H7 (cell line): ENCODE measurements at regions not wholly inside any gene's neighbourhood (a gene's known extent, or its start where the extent isn't known, plus 50 kb on each side); places are given as distances from the start of the nearest gene placed in this dataset.
"Not testable (repeated sequence)": the region's sequence is repeated elsewhere in the genome, so short reads cannot be mapped to it uniquely, and the experiment has no call there.

Experiments
- DNase-seq: peaks from one replicate; pipeline ENCODE4 v3.0.0; 2012
- H3K27me3 ChIP-seq: 2 replicates; pipeline ENCODE4 v1.6.0; 2011; ENCODE audit warnings: mild to moderate bottlenecking, low read length; ENCODE audit not compliant: control insufficient read depth, insufficient read depth
- H3K36me3 ChIP-seq: replicated peaks from 2 replicates; pipeline ENCODE4 v1.5.1; 2011; ENCODE audit warnings: low read length; ENCODE audit not compliant: control insufficient read depth, insufficient read depth
- H3K4me3 ChIP-seq: 2 replicates; pipeline ENCODE4 v1.5.1; 2011; ENCODE audit warnings: low read depth, mild to moderate bottlenecking, control low read depth, low read length, moderate library complexity; ENCODE audit not compliant: insufficient read depth

DNA sequence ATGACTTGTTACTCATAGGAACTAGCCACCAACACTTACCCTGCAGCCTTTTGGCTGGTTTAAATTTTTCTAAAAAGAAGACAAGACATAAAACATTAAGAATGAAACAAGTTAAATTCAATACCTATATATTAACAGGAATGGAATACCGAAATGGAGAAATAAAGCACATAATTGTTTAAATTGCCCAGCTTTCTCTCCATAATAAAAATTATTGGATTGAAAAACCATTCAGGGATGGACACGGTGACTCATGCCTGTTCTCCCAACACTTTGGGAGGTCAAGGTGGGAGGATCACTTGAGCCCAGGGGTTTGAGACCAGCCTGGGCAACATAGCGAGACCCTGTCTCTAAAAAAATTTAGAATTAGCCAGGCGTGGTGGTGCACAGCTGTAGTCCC, 179.4 kb upstream of the MKLN1 start:
- DNase-seq: no peak
- no peaks in the 10 kb centered on the region for H3K36me3 ChIP-seq
- no peaks in the 10 kb centered on the region for H3K27me3 ChIP-seq
- no peak overlapping the region for H3K4me3 ChIP-seq

DNA sequence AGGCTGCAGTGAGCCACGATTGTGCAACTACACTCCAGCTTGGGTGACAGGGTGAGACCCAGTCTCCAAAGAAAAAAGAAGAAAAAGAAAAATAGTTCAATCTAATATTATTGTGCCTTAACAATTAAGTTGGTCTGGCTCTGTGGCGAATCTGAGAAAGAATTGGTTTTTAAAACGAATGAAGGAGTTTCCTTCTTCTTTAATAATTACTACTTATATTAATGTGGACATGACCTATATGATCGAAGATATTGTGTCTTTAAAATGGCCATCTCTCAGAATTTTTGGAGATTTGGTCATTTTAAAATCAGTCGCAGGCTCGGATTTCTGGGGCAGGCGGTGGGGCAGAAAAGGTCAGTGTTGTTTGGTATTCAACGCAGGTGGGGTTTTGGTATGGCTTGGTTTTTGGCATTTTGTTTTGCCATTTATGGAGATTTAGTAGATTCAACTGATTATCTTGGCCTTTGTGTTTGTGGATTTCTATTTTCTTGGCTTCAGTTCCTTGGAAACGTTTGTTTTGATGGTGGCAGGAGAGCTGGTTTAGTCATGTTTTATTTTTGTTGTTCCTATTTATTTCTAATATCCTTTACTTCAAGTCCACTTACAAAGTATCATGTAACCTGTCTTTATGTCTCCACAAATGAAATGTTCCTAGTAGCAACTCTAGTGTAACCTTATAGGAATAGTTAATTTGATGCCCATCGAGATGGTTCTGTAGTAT, 178.8 kb upstream of the MKLN1 start:
- Histone ChIP-seq H3K4me3 (no peak overlapping the region), H3K27me3 (no peaks in the 10 kb centered on the region), H3K36me3 (no peaks in the 10 kb centered on the region)
- DNase-seq: no peak

DNA sequence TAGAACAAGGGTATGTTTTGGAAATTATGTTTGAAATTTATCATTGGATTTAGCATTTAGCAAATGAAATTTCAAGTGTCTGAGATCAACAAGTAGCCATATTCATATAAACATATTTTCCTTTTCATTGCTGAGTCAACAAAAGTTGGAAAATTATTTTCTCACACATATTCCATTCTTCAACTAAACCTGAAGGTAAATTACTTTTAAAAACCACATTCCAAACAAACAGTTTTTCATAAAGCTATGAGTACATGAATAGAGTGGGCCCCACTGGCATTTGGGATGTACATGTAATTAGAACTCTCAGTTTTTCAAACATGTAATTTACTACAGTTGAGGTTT, 178.3 kb upstream of the MKLN1 start:
- no peaks in the 10 kb centered on the region for H3K27me3 ChIP-seq
- no peaks in the 10 kb centered on the region for H3K36me3 ChIP-seq
- no peak overlapping the region for H3K4me3 ChIP-seq
- no peak for DNase-seq

DNA sequence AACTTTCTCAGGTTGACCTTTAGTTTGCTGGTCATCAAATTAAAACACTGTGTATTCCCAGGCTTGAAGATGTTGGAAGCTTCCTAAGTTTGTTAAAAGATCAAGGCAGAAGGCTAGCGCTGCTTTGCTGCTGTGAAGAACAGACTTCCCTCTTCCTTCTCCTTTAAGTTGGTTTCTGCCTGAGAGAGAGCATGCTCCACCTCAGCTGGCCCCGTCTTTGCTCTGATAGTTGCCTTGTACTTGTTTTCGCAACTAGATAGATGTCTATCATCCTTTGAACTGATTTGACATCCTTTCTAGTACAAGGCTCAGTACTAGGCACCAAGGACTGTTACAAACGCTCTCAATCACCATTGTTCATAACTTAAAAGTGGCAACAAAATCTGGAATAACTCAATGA, 177.8 kb upstream of the MKLN1 start:
- Histone ChIP-seq H3K36me3 (no peaks in the 10 kb centered on the region), H3K27me3 (no peaks in the 10 kb centered on the region), H3K4me3 (no peak overlapping the region)
- DNase-seq: no peak

DNA sequence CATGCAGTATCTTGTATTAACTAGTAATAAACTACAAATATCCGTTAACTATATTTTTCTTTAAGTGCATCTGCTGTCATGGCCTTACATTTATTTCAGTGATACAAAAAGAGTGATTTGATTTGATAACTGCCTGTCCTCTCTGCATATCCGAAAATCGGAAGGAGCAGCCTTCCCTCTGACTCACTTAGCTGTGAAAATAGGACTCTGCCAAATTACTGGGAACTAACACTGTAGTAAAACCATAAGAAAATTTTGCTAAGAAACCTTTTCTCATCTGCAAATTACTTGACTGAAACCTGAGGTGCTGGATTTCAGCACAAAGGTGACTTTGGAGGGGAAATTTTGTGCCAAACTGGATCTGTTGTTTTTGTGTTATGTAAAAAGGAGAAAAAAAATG, 176.6 kb upstream of the MKLN1 start:
- H3K27me3 ChIP-seq: no peaks in the 10 kb centered on the region
- H3K36me3 ChIP-seq: no peaks in the 10 kb centered on the region
- no peak overlapping the region for H3K4me3 ChIP-seq
- DNase-seq: no peak

DNA sequence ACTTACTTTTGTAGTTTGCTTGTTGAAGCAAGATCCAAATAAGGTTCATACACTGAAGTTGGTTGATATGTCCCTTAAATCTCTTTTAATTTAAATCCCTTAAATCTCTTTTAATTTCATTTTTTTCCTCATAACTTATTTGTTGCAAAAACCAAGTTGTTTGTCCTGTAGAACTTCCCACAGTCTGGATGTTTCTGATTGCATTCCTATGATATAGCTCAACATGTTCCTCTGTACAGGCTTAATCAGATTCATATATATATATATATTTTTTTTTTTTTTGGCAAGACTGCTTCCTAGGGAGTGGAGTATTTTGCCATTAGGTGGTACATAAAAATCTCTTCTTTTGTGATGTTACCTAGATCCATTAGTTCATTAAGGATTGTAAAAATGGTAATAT, 174.9 kb upstream of the MKLN1 start:
- no peak for DNase-seq
- no peak overlapping the region for H3K4me3 ChIP-seq
- no peaks in the 10 kb centered on the region for H3K36me3 ChIP-seq
- H3K27me3 ChIP-seq: no peaks in the 10 kb centered on the region

DNA sequence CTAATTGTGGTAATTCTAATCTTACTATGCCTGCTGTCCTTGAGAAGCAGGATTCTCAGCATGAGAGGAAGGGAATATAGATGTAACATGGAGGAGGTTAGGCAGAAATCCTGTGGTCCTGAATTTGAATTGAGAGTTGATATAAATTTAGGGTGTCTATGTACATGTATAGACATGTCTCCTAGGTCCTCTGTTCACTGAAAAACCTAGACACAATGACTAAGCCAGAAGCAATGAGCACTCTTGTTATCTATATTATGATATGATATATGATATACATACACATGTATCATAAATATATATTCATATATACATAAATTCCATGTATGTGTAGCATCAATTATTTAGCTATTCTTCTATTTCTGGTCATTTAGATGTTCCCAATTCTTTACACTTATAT, 173.3 kb upstream of the MKLN1 start:
- no peak for DNase-seq
- Histone ChIP-seq H3K27me3 (no peaks in the 10 kb centered on the region), H3K4me3 (no peak overlapping the region), H3K36me3 (no peaks in the 10 kb centered on the region)

DNA sequence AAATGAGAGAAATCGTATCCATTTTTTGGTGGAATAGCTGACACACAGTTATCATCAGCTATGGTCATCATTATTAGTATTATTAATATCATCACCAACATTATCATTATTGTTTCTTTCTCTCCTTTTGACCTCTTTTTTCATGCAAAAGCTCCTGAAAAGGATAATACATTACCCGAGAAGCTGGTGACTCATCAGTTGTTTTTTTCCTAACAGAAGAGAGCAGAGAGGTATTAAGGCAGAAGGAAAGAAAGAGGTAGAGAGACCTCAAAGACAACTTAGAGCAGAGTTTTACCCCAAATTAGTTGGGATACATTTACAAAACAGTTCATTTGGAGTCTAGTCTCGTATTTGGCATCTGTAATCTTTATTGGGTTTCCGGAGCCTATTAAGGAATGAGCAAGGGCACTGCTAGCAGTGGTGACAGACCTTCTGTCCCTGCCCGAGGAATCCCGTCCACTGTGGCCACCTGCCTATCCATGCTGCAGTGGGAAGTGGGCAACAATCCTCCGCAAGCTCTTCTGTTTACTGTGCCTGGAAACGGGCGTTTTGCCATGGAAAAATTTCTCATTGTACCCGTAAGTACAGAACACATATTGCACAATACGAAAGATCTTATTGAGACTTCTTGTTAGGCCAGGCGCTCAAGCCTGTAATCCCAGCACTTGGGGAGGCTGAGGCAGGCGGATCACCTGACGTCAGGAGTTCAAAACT, 170.0 kb upstream of the MKLN1 start:
- Histone ChIP-seq H3K4me3 (no peak overlapping the region), H3K36me3 (no peaks in the 10 kb centered on the region), H3K27me3 (no peaks in the 10 kb centered on the region)
- no peak for DNase-seq

DNA sequence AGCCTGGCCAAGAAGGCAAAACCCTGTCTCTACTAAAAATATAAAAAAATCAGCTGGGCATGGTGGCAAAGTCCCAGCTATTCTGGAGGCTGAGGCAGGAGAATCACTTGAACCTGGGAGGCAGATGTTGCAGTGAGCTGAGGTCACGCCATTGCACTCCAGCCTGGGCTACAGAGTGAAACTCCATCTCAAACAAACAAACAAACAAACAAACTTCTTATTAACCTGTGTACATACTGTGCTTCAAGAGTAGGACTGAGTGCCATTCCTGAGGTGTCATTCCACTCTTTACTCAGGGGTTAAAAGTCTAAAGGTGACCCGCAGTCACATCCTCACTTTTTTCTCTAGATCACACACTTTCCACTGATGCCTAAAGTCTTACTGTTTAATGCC, 169.4 kb upstream of the MKLN1 start:
- not testable (repeated sequence) for H3K36me3 ChIP-seq, H3K4me3 ChIP-seq, DNase-seq, H3K27me3 ChIP-seq

DNA sequence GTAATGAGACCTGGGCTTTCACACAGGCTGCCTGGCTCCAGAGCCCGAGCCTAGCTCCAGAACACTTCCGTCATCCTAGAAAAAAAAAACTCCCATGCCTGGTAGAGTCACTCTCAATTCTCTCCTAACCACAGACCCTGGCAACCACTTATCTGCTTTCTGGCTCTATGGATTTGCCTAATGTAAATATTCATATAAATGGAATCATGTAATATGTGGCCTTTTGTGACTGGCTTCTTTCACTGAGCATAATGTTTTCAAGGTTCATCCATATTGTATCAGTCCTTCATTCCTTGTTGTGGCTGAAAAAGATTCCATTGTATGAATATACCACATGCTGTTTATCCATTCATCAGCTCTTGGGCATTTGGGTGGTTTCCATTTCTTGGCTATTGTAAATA, 167.7 kb upstream of the MKLN1 start:
- H3K27me3 ChIP-seq: no peaks in the 10 kb centered on the region
- H3K4me3 ChIP-seq: no peak overlapping the region
- no peak for DNase-seq
- no peaks in the 10 kb centered on the region for H3K36me3 ChIP-seq

DNA sequence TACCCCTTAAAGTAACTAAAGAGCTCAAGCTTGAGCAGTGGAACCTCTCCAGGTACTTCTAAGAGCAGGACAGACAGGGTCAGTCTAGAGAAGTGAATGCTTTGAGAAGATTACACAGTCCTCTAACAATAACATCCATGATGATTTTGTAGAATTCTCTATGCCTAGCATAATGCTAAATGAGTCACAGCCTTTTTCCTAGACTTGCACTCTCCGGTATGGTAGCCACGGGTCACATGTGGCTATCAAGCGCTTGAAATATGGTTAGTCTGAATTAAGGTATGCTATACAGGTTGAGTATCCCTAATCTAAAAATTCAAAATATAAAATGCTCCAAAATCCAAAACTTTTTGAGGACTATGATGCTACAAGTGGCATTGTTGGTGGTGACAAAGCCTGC, 166.6 kb upstream of the MKLN1 start:
- DNase-seq: no peak

DNA sequence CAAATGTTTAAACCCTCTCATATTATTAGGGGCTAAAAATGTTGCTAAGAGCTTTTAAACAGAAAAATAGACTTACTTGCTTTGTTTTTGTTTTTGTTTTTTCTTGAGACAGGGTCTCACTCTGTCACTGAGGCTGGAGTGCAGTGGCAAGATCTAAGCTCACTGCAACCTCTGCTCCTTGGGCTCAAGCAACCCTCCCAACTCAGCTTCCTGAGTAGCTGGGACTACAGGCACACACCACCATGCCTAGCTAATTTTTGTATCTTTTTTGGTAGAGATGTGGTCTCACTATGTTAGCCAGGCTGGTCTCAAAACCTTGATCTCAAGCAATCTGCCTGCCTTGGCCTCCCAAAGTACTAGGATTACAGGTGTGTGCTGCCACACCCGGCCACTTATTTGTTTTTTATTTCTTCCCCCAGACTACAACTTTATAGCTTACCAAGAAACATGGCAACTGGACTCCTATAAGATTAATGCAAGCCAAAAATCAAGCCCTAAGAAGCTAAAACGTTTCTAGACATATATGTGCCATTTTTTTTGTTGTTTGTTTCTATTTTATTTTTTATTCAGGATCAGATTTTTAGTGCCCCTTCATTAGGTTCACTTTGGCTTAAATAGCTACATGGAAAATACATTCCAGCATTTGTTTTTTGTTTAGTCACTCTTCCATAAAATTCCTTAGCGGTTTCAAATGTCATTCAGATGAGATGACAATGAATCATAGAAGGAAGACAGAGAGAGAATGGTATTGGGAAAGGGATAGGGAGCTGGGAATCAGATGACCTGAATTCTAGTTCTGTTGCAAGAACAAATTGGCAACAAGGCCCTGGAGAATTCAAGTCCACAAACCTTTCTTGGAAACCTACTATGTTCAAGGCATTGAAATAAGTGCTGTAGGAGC, 163.4 kb upstream of the MKLN1 start:
- Histone ChIP-seq H3K36me3 (no peaks in the 10 kb centered on the region), H3K27me3 (no peaks in the 10 kb centered on the region), H3K4me3 (no peak overlapping the region)
- DNase-seq: no peak

More for the DNA sequence above, 166.6 kb upstream of the MKLN1 start:
- Histone ChIP-seq H3K36me3 (no peaks in the 10 kb centered on the region), H3K4me3 (no peak overlapping the region), H3K27me3 (no peaks in the 10 kb centered on the region)

DNA sequence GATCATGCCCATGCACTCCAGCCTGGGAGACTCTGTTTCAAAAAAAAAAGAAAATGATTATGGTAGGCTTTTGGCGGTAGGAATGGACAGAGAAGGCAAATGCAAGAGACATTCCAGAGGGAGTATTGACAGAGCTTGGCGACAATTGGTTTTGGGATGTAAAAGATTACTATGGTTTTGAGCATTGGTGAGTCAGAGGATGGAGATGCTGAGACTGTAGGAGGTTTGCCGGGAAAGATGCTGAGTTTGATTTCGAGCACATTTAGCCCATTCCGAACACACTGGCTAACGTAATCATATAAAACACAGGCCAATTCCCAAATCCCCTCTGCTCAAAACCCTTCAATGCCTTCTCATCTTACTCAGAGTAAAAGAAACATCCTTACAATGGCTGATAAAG, 161.6 kb upstream of the MKLN1 start:
- DNase-seq: no peak

DNA sequence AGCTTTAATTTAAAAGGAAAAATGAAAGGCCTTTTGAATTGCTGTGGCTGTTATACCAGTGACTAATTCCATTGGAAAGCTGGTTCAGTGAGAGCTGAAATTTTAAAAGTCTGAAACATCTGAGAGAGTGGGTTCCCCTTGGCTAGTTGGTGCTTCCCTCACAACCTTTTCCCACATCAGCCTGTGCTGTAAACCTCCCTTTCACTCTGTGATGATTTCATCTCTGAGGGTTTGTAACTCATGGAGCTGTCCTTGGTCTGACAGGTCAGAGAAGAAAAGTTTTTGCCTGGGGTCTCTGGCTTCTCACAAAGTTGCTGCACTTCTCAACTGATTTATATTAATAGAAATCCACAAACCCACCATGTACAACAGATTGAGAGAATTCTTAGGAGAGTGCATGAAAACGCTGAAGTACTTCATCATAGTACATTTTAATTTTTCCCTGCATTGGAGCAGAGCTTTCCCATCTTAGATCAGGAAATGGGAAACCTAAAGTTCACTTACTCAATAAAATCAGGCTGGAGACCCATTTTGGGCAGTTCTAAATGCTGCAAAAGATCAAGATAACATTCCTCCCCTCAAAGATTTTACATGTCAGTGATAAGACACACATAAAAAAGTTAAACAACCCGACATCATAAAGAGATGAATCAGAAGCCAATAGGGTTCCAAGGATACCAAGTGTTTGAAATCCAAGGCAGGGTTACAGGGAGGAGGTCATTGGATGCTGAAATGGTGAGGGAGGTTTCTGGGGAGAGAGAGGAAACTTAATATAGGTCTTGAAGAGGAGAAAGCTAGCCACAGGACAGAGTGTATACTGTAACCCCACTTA, 157.0 kb upstream of the MKLN1 start:
- no peak overlapping the region for H3K4me3 ChIP-seq
- H3K27me3 ChIP-seq: no peaks in the 10 kb centered on the region
- DNase-seq: peak; percentile 30
- H3K36me3 ChIP-seq: no peaks in the 10 kb centered on the region

More for the DNA sequence above, 161.6 kb upstream of the MKLN1 start:
- Histone ChIP-seq H3K27me3 (no peaks in the 10 kb centered on the region), H3K4me3 (no peak overlapping the region), H3K36me3 (no peaks in the 10 kb centered on the region)
